H9 (cell line): ENCODE measurements at regions not wholly inside any gene's neighbourhood (a gene's known extent, or its start where the extent isn't known, plus 50 kb on each side); places are given as distances from the start of the nearest gene placed in this dataset.

Experiments
- DNase-seq: peaks from one replicate; pipeline ENCODE4 v3.0.0-alpha.2; 2017
- H2AFZ ChIP-seq: one replicate; pipeline ENCODE4 v1.6.1; 2013; ENCODE audit warnings: mild to moderate bottlenecking, low read length, control low read depth, moderate library complexity
- H2AK5ac ChIP-seq: 2 replicates; pipeline ENCODE4 v1.6.1; 2013; ENCODE audit warnings: low read length, control low read depth, mixed read lengths; ENCODE audit not compliant: insufficient read length
- H2BK120ac ChIP-seq: one replicate; pipeline ENCODE4 v1.6.1; 2013; ENCODE audit warnings: low read depth, mild to moderate bottlenecking, low read length, control low read depth, inconsistent platforms; ENCODE audit not compliant: poor library complexity, severe bottlenecking
- H2BK12ac ChIP-seq: 2 replicates; pipeline ENCODE4 v1.6.1; 2013; ENCODE audit warnings: low read length, control low read depth, mixed read lengths, low read depth; ENCODE audit not compliant: insufficient read length
- H2BK15ac ChIP-seq: 2 replicates; pipeline ENCODE4 v1.6.1; 2013; ENCODE audit warnings: low read depth, low read length, control low read depth
- H2BK20ac ChIP-seq: one replicate; pipeline ENCODE4 v1.6.1; 2013; ENCODE audit warnings: low read depth, mild to moderate bottlenecking, low read length, control low read depth, inconsistent platforms; ENCODE audit not compliant: poor library complexity, severe bottlenecking
- H2BK5ac ChIP-seq: 2 replicates; pipeline ENCODE4 v1.6.1; 2013; ENCODE audit warnings: low read length, control low read depth, mixed read lengths; ENCODE audit not compliant: insufficient read length
- H3K14ac ChIP-seq: 2 replicates; pipeline ENCODE4 v1.6.1; 2013; ENCODE audit warnings: low read length, control low read depth; ENCODE audit not compliant: insufficient read depth
- H3K18ac ChIP-seq: 2 replicates; pipeline ENCODE4 v1.6.1; 2013; ENCODE audit warnings: low read depth, mild to moderate bottlenecking, mixed read lengths, low read length, control low read depth; ENCODE audit not compliant: insufficient read length
- H3K23ac ChIP-seq: 2 replicates; pipeline ENCODE4 v1.6.1; 2013; ENCODE audit warnings: low read length, control low read depth, mixed read lengths, low read depth; ENCODE audit not compliant: insufficient read length
- H3K23me2 ChIP-seq: 2 replicates; pipeline ENCODE4 v1.6.1; 2013; ENCODE audit warnings: low read depth, mild to moderate bottlenecking, mixed read lengths, low read length, control low read depth; ENCODE audit not compliant: insufficient read length, poor library complexity, severe bottlenecking
- H3K27ac ChIP-seq: 2 replicates; pipeline ENCODE4 v1.5.1; 2013; ENCODE audit warnings: low read length, control low read depth, mixed read lengths, low read depth; ENCODE audit not compliant: insufficient read length
- H3K27me3 ChIP-seq: 2 replicates; pipeline ENCODE4 v1.6.1; 2013; ENCODE audit warnings: low read length, control low read depth, inconsistent platforms; ENCODE audit not compliant: insufficient read depth
- H3K4ac ChIP-seq: 2 replicates; pipeline ENCODE4 v1.6.1; 2013; ENCODE audit warnings: low read depth, mild to moderate bottlenecking, control low read depth, inconsistent platforms, low read length, moderate library complexity
- H3K4me1 ChIP-seq: 2 replicates; pipeline ENCODE4 v1.6.1; 2013; ENCODE audit warnings: low read length, control low read depth, inconsistent platforms; ENCODE audit not compliant: insufficient read depth
- H3K4me2 ChIP-seq: 2 replicates; pipeline ENCODE4 v1.6.1; 2013; ENCODE audit warnings: low read length, control low read depth, mixed read lengths; ENCODE audit not compliant: insufficient read length, insufficient read depth
- H3K56ac ChIP-seq: 2 replicates; pipeline ENCODE4 v1.6.1; 2013; ENCODE audit warnings: low read depth, mild to moderate bottlenecking, mixed read lengths, low read length, control low read depth; ENCODE audit not compliant: insufficient read length
- H3K79me1 ChIP-seq: 2 replicates; pipeline ENCODE4 v1.6.1; 2013; ENCODE audit warnings: low read depth, mild to moderate bottlenecking, moderate library complexity, low read length, control low read depth, inconsistent platforms; ENCODE audit not compliant: insufficient read depth, poor library complexity, severe bottlenecking
- H3K79me2 ChIP-seq: 2 replicates; pipeline ENCODE4 v1.6.1; 2013; ENCODE audit warnings: low read length, control low read depth, inconsistent platforms; ENCODE audit not compliant: insufficient read depth
- H3K9ac ChIP-seq: 2 replicates; pipeline ENCODE4 v1.6.1; 2013; ENCODE audit warnings: low read length, control low read depth, mixed read lengths; ENCODE audit not compliant: insufficient read length; ENCODE audit errors: extremely low read depth
- H3K9me3 ChIP-seq: one replicate; pipeline ENCODE4 v1.6.1; 2013; ENCODE audit warnings: low read depth, low read length, inconsistent platforms; ENCODE audit not compliant: control insufficient read depth
- H3T11ph ChIP-seq: one replicate; pipeline ENCODE4 v1.6.1; 2013; ENCODE audit warnings: mild to moderate bottlenecking, low read length, control low read depth, inconsistent platforms
- H4K20me1 ChIP-seq: one replicate; pipeline ENCODE4 v1.6.1; 2013; ENCODE audit not compliant: control insufficient read depth, insufficient read length, insufficient read depth
- H4K5ac ChIP-seq: 2 replicates; pipeline ENCODE4 v1.6.1; 2013; ENCODE audit warnings: low read depth, mild to moderate bottlenecking, mixed read lengths, low read length, control low read depth; ENCODE audit not compliant: insufficient read length
- H4K8ac ChIP-seq: replicated peaks from 2 replicates; pipeline ENCODE4 v1.6.1; 2013; ENCODE audit warnings: low read length, control low read depth, mixed read lengths, low read depth; ENCODE audit not compliant: insufficient read length
- H4K91ac ChIP-seq: 2 replicates; pipeline ENCODE4 v1.6.1; 2013; ENCODE audit warnings: low read depth, mild to moderate bottlenecking, moderate library complexity, mixed read lengths, low read length, control low read depth; ENCODE audit not compliant: insufficient read length
- H3K27ac Mint-ChIP-seq, 3 experiments: 2 replicates in 2 of 3; 3 replicates in 1 of 3; pipeline ENCODE4 v1.8.0; 2020 to 2021; ENCODE audit warnings: mixed read lengths in 3 of 3, mild to moderate bottlenecking in 1 of 3, moderate library complexity in 1 of 3
- H3K27me3 Mint-ChIP-seq: 2 replicates; pipeline ENCODE4 v1.8.0; 2021; ENCODE audit warnings: low read depth, mild to moderate bottlenecking, moderate library complexity, mixed read lengths
- H3K36me3 Mint-ChIP-seq, 3 experiments: 2 replicates in 2 of 3; 3 replicates in 1 of 3; pipeline ENCODE4 v1.8.0; 2020 to 2021; ENCODE audit warnings: low read depth in 3 of 3, mixed read lengths in 3 of 3; ENCODE audit not compliant: insufficient read depth in 1 of 3
- H3K4me1 Mint-ChIP-seq, 2 experiments: 2 replicates each; pipeline ENCODE4 v1.8.0; 2020; ENCODE audit warnings: mixed read lengths in 2 of 2
- H3K4me3 Mint-ChIP-seq, 2 experiments: 2 replicates in 1 of 2; 3 replicates in 1 of 2; pipeline ENCODE4 v1.8.0; 2020 to 2021; ENCODE audit warnings: mild to moderate bottlenecking in 2 of 2, mixed read lengths in 2 of 2, moderate library complexity in 1 of 2
- H3K9me3 Mint-ChIP-seq, 2 experiments: 2 replicates in 1 of 2; 3 replicates in 1 of 2; pipeline ENCODE4 v1.8.0; 2020; ENCODE audit warnings: mild to moderate bottlenecking in 2 of 2, mixed read lengths in 2 of 2, moderate library complexity in 1 of 2
- CTCF ChIP-seq: fragments of 200-600 bp; sonication (generic); conservative IDR thresholded peaks from 3 replicates; pipeline ENCODE4 v1.8.0; 2021; ENCODE audit warnings: antibody characterized with exemption, mild to moderate bottlenecking
- WGBS: extraction: QIAGEN DNeasy Blood & Tissue Kit; methylation state at CpG from one replicate; pipeline ENCODE4 v1.1.7; 2013; ENCODE audit warnings: missing lambda C conversion rate, low lambda C conversion rate, mixed read lengths; ENCODE audit not compliant: insufficient read length; ENCODE audit errors: extremely low coverage; 5-methylcytosine and 5-hydroxymethylcytosine counted together

GRCh38 chr13:30094015-30094414, 213.3 kb downstream of the KATNAL1 start:
- Histone ChIP-seq H4K91ac (no peak overlapping the region), H3K79me2 (no peaks in the 10 kb centered on the region), H2AK5ac (no peak overlapping the region), H4K5ac (no peak overlapping the region), H3K18ac (no peak overlapping the region), H2BK20ac (no peak overlapping the region), H3K9me3 (no peaks in the 10 kb centered on the region), H2BK5ac (no peak overlapping the region), H3K9ac (no peak overlapping the region), H3K4me1 (no peaks in the 10 kb centered on the region), H3K4ac (no peak overlapping the region), H3K4me2 (no peak overlapping the region), H3K27me3 (no peaks in the 10 kb centered on the region; the same call in 1 of the 2 replicates), H2AFZ (no peak overlapping the region), H3K56ac (no peak overlapping the region), H2BK15ac (no peak overlapping the region), H4K20me1 (no peaks in the 10 kb centered on the region), H3K14ac (no peak overlapping the region), H2BK12ac (no peak overlapping the region), H3K27ac (no peak overlapping the region), H4K8ac (no peak overlapping the region), H3T11ph (no peak overlapping the region), H3K79me1 (no peaks in the 10 kb centered on the region), H3K23ac (no peak overlapping the region), H2BK120ac (no peak overlapping the region), H3K23me2 (no peaks in the 10 kb centered on the region)
- DNase-seq = no peak
- peaks cover 4 to 6% of the 10 kb centered on the region in 2 experiments for H3K4me1 Mint-ChIP-seq
- H3K9me3 Mint-ChIP-seq = no peaks in the 10 kb centered on the region; a peak in 1 of 5 replicates
- no peak overlapping the region for H3K4me3 Mint-ChIP-seq
- H3K27ac Mint-ChIP-seq = no peak overlapping the region
- no peaks in the 10 kb centered on the region; a peak in 1 of 7 replicates for H3K36me3 Mint-ChIP-seq
- peaks cover 3% of the 10 kb centered on the region; the same call in 1 of the 2 replicates for H3K27me3 Mint-ChIP-seq
- TF ChIP-seq CTCF = no peak
- no CpG with 5 or more reads among the region's 5 CpGs for WGBS
